Activated B cell treated with CpG ODN at 0.5 μM for 24 hours (primary cell): ENCODE measurements at regions not wholly inside any gene's neighbourhood (a gene's known extent, or its start where the extent isn't known, plus 50 kb on each side); places are given as distances from the start of the nearest gene placed in this dataset.
"Not testable (repeated sequence)": the region's sequence is repeated elsewhere in the genome, so short reads cannot be mapped to it uniquely, and the experiment has no call there.

ENCODE experiments used
- ATAC-seq: fragments of 200-7000 bp; cut with Tn5 transposase; one replicate; pipeline ENCODE4 v1.10.0; 2021; ENCODE audit warnings: low read depth, mild to moderate bottlenecking, moderate library complexity
- CTCF ChIA-PET: fragments of 350-600 bp; sonication (Branson Sonifier 250); formaldehyde crosslinking; loops from one replicate; lab custom pipeline; 2021; ENCODE audit warnings: antibody characterized with exemption; lab: Charles Lee
- POLR2A ChIA-PET: fragments of 350-600 bp; sonication (Branson Sonifier 250); formaldehyde crosslinking; loops from one replicate; lab custom pipeline; 2021; ENCODE audit warnings: antibody characterized with exemption; lab: Charles Lee
- DNase-seq: peaks from one replicate; pipeline ENCODE4 v3.0.0; 2022
- H3K27ac Mint-ChIP-seq: one replicate; pipeline ENCODE4 v1.8.0; 2020; ENCODE audit warnings: mixed read lengths
- H3K27me3 Mint-ChIP-seq: one replicate; pipeline ENCODE4 v1.8.0; 2021; ENCODE audit warnings: mixed read lengths
- H3K36me3 Mint-ChIP-seq: one replicate; pipeline ENCODE4 v1.8.0; 2021; ENCODE audit warnings: low read depth, mixed read lengths
- H3K4me1 Mint-ChIP-seq: one replicate; pipeline ENCODE4 v1.8.0; 2021; ENCODE audit warnings: mixed read lengths
- H3K4me3 Mint-ChIP-seq: one replicate; pipeline ENCODE4 v1.8.0; 2020; ENCODE audit warnings: mild to moderate bottlenecking, mixed read lengths
- H3K9me3 Mint-ChIP-seq: one replicate; pipeline ENCODE4 v1.8.0; 2020; ENCODE audit warnings: mixed read lengths
- CTCF ChIP-seq: fragments of 200-600 bp; IDR thresholded peaks from one replicate; pipeline ENCODE4 v1.8.0; 2022; ENCODE audit warnings: antibody characterized with exemption, mild to moderate bottlenecking
- intact Hi-C: fragments of 100-400 bp; cut with micrococcal nuclease; formaldehyde crosslinking; loops from one replicate; pipeline ENCODE4 v1.15.1; 2024

GRCh38 chr18:38750751-38751150 is 1185.2 kb upstream of the CELF4 start:
- H3K4me3 Mint-ChIP-seq: no peak overlapping the region
- H3K9me3 Mint-ChIP-seq: peaks cover 5% of the 10 kb centered on the region
- intact Hi-C loops: no loop called here
- no peak overlapping the region for H3K27ac Mint-ChIP-seq
- no peaks in the 10 kb centered on the region for H3K36me3 Mint-ChIP-seq
- CTCF ChIA-PET: no interaction called here
- TF ChIP-seq CTCF: no peak
- no peaks in the 10 kb centered on the region for H3K4me1 Mint-ChIP-seq
- DNase-seq (no peak), ATAC-seq (no peak)
- H3K27me3 Mint-ChIP-seq: no peaks in the 10 kb centered on the region
- POLR2A ChIA-PET: no interaction called here

GRCh38 chr18:38747153-38747552 is 1181.6 kb upstream of the CELF4 start:
- intact Hi-C loops: no loop called here
- POLR2A ChIA-PET: no interaction called here
- H3K27ac Mint-ChIP-seq: no peak overlapping the region
- DNase-seq (no peak), ATAC-seq (no peak)
- CTCF ChIA-PET: no interaction called here
- peaks cover 3% of the 10 kb centered on the region for H3K9me3 Mint-ChIP-seq
- H3K4me3 Mint-ChIP-seq: no peak overlapping the region
- no peaks in the 10 kb centered on the region for H3K27me3 Mint-ChIP-seq
- no peaks in the 10 kb centered on the region for H3K4me1 Mint-ChIP-seq
- no peak for TF ChIP-seq CTCF
- no peaks in the 10 kb centered on the region for H3K36me3 Mint-ChIP-seq

GRCh38 chr18:38720181-38720580 is 1154.6 kb upstream of the CELF4 start:
- POLR2A ChIA-PET, DNase-seq, CTCF ChIA-PET: not testable (repeated sequence)

GRCh38 chr18:38718365-38718901 is 1152.8 kb upstream of the CELF4 start:
- Mint-ChIP-seq H3K27ac (no peak overlapping the region), H3K4me1 (no peaks in the 10 kb centered on the region), H3K27me3 (no peaks in the 10 kb centered on the region), H3K9me3 (peaks cover 7% of the 10 kb centered on the region), H3K4me3 (no peak overlapping the region), H3K36me3 (no peaks in the 10 kb centered on the region)
- POLR2A ChIA-PET: no interaction called here
- CTCF ChIA-PET: no interaction called here
- intact Hi-C loops: no loop called here
- no peak for DNase-seq
- ATAC-seq: no peak
- TF ChIP-seq CTCF: no peak

More at GRCh38 chr18:38720181-38720580, 1154.6 kb upstream of the CELF4 start:
- ATAC-seq, H3K9me3 Mint-ChIP-seq, H3K4me1 Mint-ChIP-seq, intact Hi-C loops, H3K27ac Mint-ChIP-seq, H3K4me3 Mint-ChIP-seq, H3K27me3 Mint-ChIP-seq, H3K36me3 Mint-ChIP-seq: not testable (repeated sequence)

GRCh38 chr18:38709122-38709521 is 1143.5 kb upstream of the CELF4 start:
- ATAC-seq: no peak

More at GRCh38 chr18:38709122-38709521, 1143.5 kb upstream of the CELF4 start:
- Mint-ChIP-seq H3K36me3 (no peaks in the 10 kb centered on the region), H3K4me3 (no peak overlapping the region), H3K27ac (no peak overlapping the region), H3K27me3 (no peaks in the 10 kb centered on the region), H3K4me1 (no peaks in the 10 kb centered on the region), H3K9me3 (peaks cover 3% of the 10 kb centered on the region)
- no peak for DNase-seq
- TF ChIP-seq CTCF: no peak
- intact Hi-C loops: no loop called here
- POLR2A ChIA-PET: no interaction called here
- CTCF ChIA-PET: no interaction called here
